Upper lobe of left lung (tissue), 6 donors: ENCODE measurements at regions not wholly inside any gene's neighbourhood (a gene's known extent, or its start where the extent isn't known, plus 50 kb on each side); places are given as distances from the start of the nearest gene placed in this dataset.

Experiments used
- ATAC-seq, 2 donors: fragments of 200-7000 bp; cut with Tn5 transposase; one replicate each; pipeline ENCODE4 v1.9.1; 2022; ENCODE audit warnings: mild to moderate bottlenecking in 2 of 2, moderate library complexity in 2 of 2; ENCODE audit not compliant: low FRiP score in 2 of 2
- DNase-seq, 2 donors: peaks; one replicate each; pipeline ENCODE4 v3.0.0-alpha.2; 2019 to 2020
- H3K27ac ChIP-seq, 4 donors: fragments of 200-600 bp; sonication (generic); one replicate each; pipeline ENCODE4 v1.5.1; 2016 to 2019
- H3K27me3 ChIP-seq, 4 donors: fragments of 200-600 bp; sonication (generic); one replicate each; pipeline ENCODE4 v1.5.1; 2017 to 2019
- H3K36me3 ChIP-seq, 4 donors: fragments of 200-600 bp; sonication (generic); one replicate each; pipeline ENCODE4 v1.5.1; 2016 to 2019
- H3K4me1 ChIP-seq, 4 donors: fragments of 200-600 bp; sonication (generic); one replicate each; pipeline ENCODE4 v1.5.1; 2018 to 2019
- H3K4me3 ChIP-seq, 4 donors: fragments of 200-600 bp; sonication (generic); one replicate each; pipeline ENCODE4 v1.5.1; 2017 to 2019; ENCODE audit warnings: mild to moderate bottlenecking in 2 of 4, moderate library complexity in 1 of 4
- H3K9me3 ChIP-seq, 4 donors: fragments of 200-600 bp; sonication (generic); one replicate each; pipeline ENCODE4 v1.5.1; 2018 to 2019
- CTCF ChIP-seq, 6 experiments: fragments of 450-650 bp in 4 of 6; fragments of 200-600 bp in 2 of 6; sonication (generic) in 2 of 6; IDR thresholded peaks; one replicate each; pipeline ENCODE4 v1.5.1; 2016 to 2019; ENCODE audit warnings: antibody characterized with exemption in 6 of 6
- EP300 ChIP-seq, 4 donors: sonication (generic); formaldehyde crosslinking; IDR thresholded peaks; one replicate each; pipeline ENCODE4 v1.5.1; 2017; ENCODE audit warnings: antibody characterized with exemption in 4 of 4, control low read depth in 2 of 4
- POLR2A ChIP-seq, 4 donors: fragments of 450-650 bp; IDR thresholded peaks; one replicate each; pipeline ENCODE4 v1.5.1; 2016 to 2017; ENCODE audit warnings: antibody characterized with exemption in 4 of 4, mild to moderate bottlenecking in 2 of 4
- POLR2AphosphoS5 ChIP-seq, 2 donors: sonication (generic); formaldehyde crosslinking; IDR thresholded peaks; one replicate each; pipeline ENCODE4 v1.5.1; 2017; ENCODE audit warnings: antibody characterized with exemption in 2 of 2
- WGBS, 2 donors: methylation state at CpG; one replicate each; pipeline ENCODE4 v1.1.5; 2017 to 2018; 5-methylcytosine and 5-hydroxymethylcytosine counted together
- donor health status: DM: no; HTN: no; CAD: no; lungs with moderate emphysema.
- donor health status: DM: no; HTN: yes; CAD: no; lungs with severe emphysema.

- no peak overlapping the region for H3K27ac ChIP-seq
- ATAC-seq (no peak), DNase-seq (no peak)
- no peak for TF ChIP-seq CTCF (IDR thresholded peaks at IDR 0.05)
- no peak for TF ChIP-seq POLR2AphosphoS5 (IDR thresholded peaks at IDR 0.05)
- no peak for TF ChIP-seq EP300 (IDR thresholded peaks at IDR 0.05)
- TF ChIP-seq POLR2A (IDR thresholded peaks at IDR 0.05): no peak
- no peak overlapping the region for H3K4me3 ChIP-seq
- H3K4me1 ChIP-seq: no peaks in the 10 kb centered on the region
- H3K9me3 ChIP-seq: no peaks in the 10 kb centered on the region
- no peaks in the 10 kb centered on the region for H3K36me3 ChIP-seq
- no peaks in the 10 kb centered on the region for H3K27me3 ChIP-seq
Measured at GRCh38 chr2:59366288-59366687, 1125.2 kb upstream of the FANCL start.

GRCh38 chr2:59354498-59354897, 1113.4 kb upstream of the FANCL start:
- Histone ChIP-seq H3K9me3 (no peaks in the 10 kb centered on the region), H3K4me3 (no peak overlapping the region), H3K27ac (no peak overlapping the region), H3K4me1 (no peaks in the 10 kb centered on the region), H3K27me3 (no peaks in the 10 kb centered on the region), H3K36me3 (no peaks in the 10 kb centered on the region)
- TF ChIP-seq CTCF (IDR thresholded peaks at IDR 0.05): no peak
- no peak for TF ChIP-seq POLR2A (IDR thresholded peaks at IDR 0.05)
- no peak for TF ChIP-seq EP300 (IDR thresholded peaks at IDR 0.05)
- no peak for TF ChIP-seq POLR2AphosphoS5 (IDR thresholded peaks at IDR 0.05)
- ATAC-seq (no peak), DNase-seq (no peak)
- 87 to 88% methylated on average over 3 of the region's 3 CpGs for WGBS, 2 donors

GRCh38 chr2:59353306-59353921, 1112.3 kb upstream of the FANCL start:
- no peak for ATAC-seq
- no peak for DNase-seq
- Histone ChIP-seq H3K9me3 (no peaks in the 10 kb centered on the region), H3K4me1 (no peaks in the 10 kb centered on the region), H3K36me3 (no peaks in the 10 kb centered on the region), H3K4me3 (no peak overlapping the region), H3K27ac (no peak overlapping the region), H3K27me3 (no peaks in the 10 kb centered on the region)
- TF ChIP-seq EP300 (IDR thresholded peaks at IDR 0.05) (no peak), CTCF (IDR thresholded peaks at IDR 0.05) (no peak), POLR2A (IDR thresholded peaks at IDR 0.05) (no peak), POLR2AphosphoS5 (IDR thresholded peaks at IDR 0.05) (no peak)
- 51 to 52% methylated on average over 5 of the region's 5 CpGs for whole genome bisulfite sequencing, 2 donors

GRCh38 chr2:59342166-59342565, 1101.0 kb upstream of the FANCL start:
- TF ChIP-seq POLR2A (IDR thresholded peaks at IDR 0.05) (no peak), EP300 (IDR thresholded peaks at IDR 0.05) (no peak), POLR2AphosphoS5 (IDR thresholded peaks at IDR 0.05) (no peak), CTCF (IDR thresholded peaks at IDR 0.05) (no peak)
- DNase-seq (no peak), ATAC-seq (no peak)
- H3K4me3 ChIP-seq: no peak overlapping the region
- no peaks in the 10 kb centered on the region for H3K4me1 ChIP-seq
- 50 to 68% methylated on average over 1 of the region's 1 CpG for WGBS, 2 donors
- no peaks in the 10 kb centered on the region for H3K36me3 ChIP-seq
- no peaks in the 10 kb centered on the region for H3K9me3 ChIP-seq
- H3K27me3 ChIP-seq: no peaks in the 10 kb centered on the region
- no peak overlapping the region for H3K27ac ChIP-seq

GRCh38 chr2:59339837-59340207, 1098.7 kb upstream of the FANCL start:
- no peaks in the 10 kb centered on the region for H3K9me3 ChIP-seq
- TF ChIP-seq CTCF (IDR thresholded peaks at IDR 0.05) (no peak), POLR2A (IDR thresholded peaks at IDR 0.05) (no peak), EP300 (IDR thresholded peaks at IDR 0.05) (no peak), POLR2AphosphoS5 (IDR thresholded peaks at IDR 0.05) (no peak)
- H3K27me3 ChIP-seq: no peaks in the 10 kb centered on the region
- no peak overlapping the region for H3K27ac ChIP-seq
- WGBS, 2 donors: 64 to 72% methylated on average over 2 of the region's 2 CpGs
- H3K36me3 ChIP-seq: no peaks in the 10 kb centered on the region
- ATAC-seq: no peak
- no peak overlapping the region for H3K4me3 ChIP-seq
- no peak for DNase-seq
- no peaks in the 10 kb centered on the region for H3K4me1 ChIP-seq
